ENCODE measurements at regions not wholly inside any gene's neighbourhood (a gene's known extent, or its start where the extent isn't known, plus 50 kb on each side); places are given as distances from the start of the nearest gene placed in this dataset.
"Not testable (repeated sequence)": the region's sequence is repeated elsewhere in the genome, so short reads cannot be mapped to it uniquely, and the experiment has no call there.

GRCh38 chr2:129829588-129829987, 149.9 kb upstream of the RAB6C start:
- DNase-seq (ENCODE audit: low read depth, low spot score), result no peak
- H3K4me3 ChIP-seq (ENCODE audit: low read depth, low read length), result no peak overlapping the region
- H3K27ac ChIP-seq (ENCODE audit: low read depth, low read length), result no peak overlapping the region
- POLR2A ChIA-PET, result no interaction called here
- no peak for TF ChIP-seq CTCF (IDR thresholded peaks at IDR 0.05; ENCODE audit: low read depth, low read length)
- H3K9me3 ChIP-seq (ENCODE audit: control insufficient read depth, insufficient read depth, low read length), result peaks cover 21% of the 10 kb centered on the region; the same call in 1 of the 2 replicates
- CTCF ChIA-PET, result no interaction called here
- no peaks in the 10 kb centered on the region for H3K27me3 ChIP-seq (ENCODE audit: control insufficient read depth, insufficient read depth, low read length)

- no peak for DNase-seq (ENCODE audit: low read depth, low spot score)
- no peak for TF ChIP-seq CTCF (IDR thresholded peaks at IDR 0.05; ENCODE audit: low read depth, low read length)
- peaks cover 18% of the 10 kb centered on the region; the same call in 1 of the 2 replicates for H3K9me3 ChIP-seq (ENCODE audit: control insufficient read depth, insufficient read depth, low read length)
- ChIA-PET POLR2A (no interaction called here), CTCF (no interaction called here)
- no peak overlapping the region for H3K4me3 ChIP-seq (ENCODE audit: low read depth, low read length)
- H3K27ac ChIP-seq (ENCODE audit: low read depth, low read length), result no peak overlapping the region
- H3K27me3 ChIP-seq (ENCODE audit: control insufficient read depth, insufficient read depth, low read length), result no peaks in the 10 kb centered on the region
Observed at GRCh38 chr2:129831018-129831417, 148.4 kb upstream of the RAB6C start.

GRCh38 chr2:129833465-129833864, 146.0 kb upstream of the RAB6C start:
- CTCF ChIA-PET; H3K27ac ChIP-seq (ENCODE audit: low read depth, low read length); H3K4me3 ChIP-seq (ENCODE audit: low read depth, low read length); H3K9me3 ChIP-seq (ENCODE audit: control insufficient read depth, insufficient read depth, low read length); DNase-seq (ENCODE audit: low read depth, low spot score); POLR2A ChIA-PET; H3K27me3 ChIP-seq (ENCODE audit: control insufficient read depth, insufficient read depth, low read length): not testable (repeated sequence)

GRCh38 chr2:129847043-129847442, 132.4 kb upstream of the RAB6C start:
- POLR2A ChIA-PET, result no interaction called here
- no peaks in the 10 kb centered on the region for H3K9me3 ChIP-seq (ENCODE audit: control insufficient read depth, insufficient read depth, low read length)
- DNase-seq (ENCODE audit: low read depth, low spot score), result no peak
- no peak overlapping the region for H3K27ac ChIP-seq (ENCODE audit: low read depth, low read length)
- no peak for TF ChIP-seq CTCF (IDR thresholded peaks at IDR 0.05; ENCODE audit: low read depth, low read length)
- H3K4me3 ChIP-seq (ENCODE audit: low read depth, low read length), result no peak overlapping the region
- no peaks in the 10 kb centered on the region for H3K27me3 ChIP-seq (ENCODE audit: control insufficient read depth, insufficient read depth, low read length)
- CTCF ChIA-PET, result interaction anchor here (2.8 kb wide), 1 partner anchor 1783 kb away, joined by 14 read pairs; no protein-coding TSS in a partner anchor

- TF ChIP-seq CTCF (IDR thresholded peaks at IDR 0.05; ENCODE audit: low read depth, low read length), result peak; percentile 71
- peak; percentile 46 for DNase-seq (ENCODE audit: low read depth, low spot score)
- Histone ChIP-seq H3K9me3 (ENCODE audit: control insufficient read depth, insufficient read depth, low read length) (no peaks in the 10 kb centered on the region), H3K27me3 (ENCODE audit: control insufficient read depth, insufficient read depth, low read length) (no peaks in the 10 kb centered on the region), H3K27ac (ENCODE audit: low read depth, low read length) (no peak overlapping the region), H3K4me3 (ENCODE audit: low read depth, low read length) (no peak overlapping the region)
- ChIA-PET CTCF (interaction anchor here (1.0 to 1.8 kb wide), 3 partner anchors 10 to 1786 kb away, joined by 3 to 14 read pairs (median 3); no protein-coding TSS in a partner anchor), POLR2A (no interaction called here)
Observed at GRCh38 chr2:129849559-129850160, 129.8 kb upstream of the RAB6C start.

Data from AG04450 (cell line).